ENCODE measurements at regions not wholly inside any gene's neighbourhood (a gene's known extent, or its start where the extent isn't known, plus 50 kb on each side); places are given as distances from the start of the nearest gene placed in this dataset.

DNA sequence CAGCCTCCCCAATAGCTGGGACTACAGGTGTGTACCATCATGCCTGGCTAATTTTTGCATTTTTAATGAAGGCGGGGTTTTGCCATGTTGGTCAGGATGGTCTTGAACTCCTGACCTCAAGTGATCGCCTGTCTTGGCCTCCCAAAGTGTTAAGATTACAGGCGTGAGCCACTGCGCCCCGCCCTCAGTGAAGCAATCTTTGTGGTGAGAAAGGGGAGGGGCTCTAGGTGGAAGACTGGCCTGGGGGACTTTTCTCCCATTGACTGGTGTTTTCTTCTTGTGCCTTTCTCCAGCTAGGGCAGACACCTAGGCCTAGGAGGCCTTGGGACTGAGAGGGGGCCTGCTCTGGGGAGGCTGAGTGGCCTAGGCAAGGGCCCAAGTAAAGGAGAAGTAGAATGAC is 84.1 kb downstream of the DNAAF9 start:
- TF ChIP-seq, protein P1, sequence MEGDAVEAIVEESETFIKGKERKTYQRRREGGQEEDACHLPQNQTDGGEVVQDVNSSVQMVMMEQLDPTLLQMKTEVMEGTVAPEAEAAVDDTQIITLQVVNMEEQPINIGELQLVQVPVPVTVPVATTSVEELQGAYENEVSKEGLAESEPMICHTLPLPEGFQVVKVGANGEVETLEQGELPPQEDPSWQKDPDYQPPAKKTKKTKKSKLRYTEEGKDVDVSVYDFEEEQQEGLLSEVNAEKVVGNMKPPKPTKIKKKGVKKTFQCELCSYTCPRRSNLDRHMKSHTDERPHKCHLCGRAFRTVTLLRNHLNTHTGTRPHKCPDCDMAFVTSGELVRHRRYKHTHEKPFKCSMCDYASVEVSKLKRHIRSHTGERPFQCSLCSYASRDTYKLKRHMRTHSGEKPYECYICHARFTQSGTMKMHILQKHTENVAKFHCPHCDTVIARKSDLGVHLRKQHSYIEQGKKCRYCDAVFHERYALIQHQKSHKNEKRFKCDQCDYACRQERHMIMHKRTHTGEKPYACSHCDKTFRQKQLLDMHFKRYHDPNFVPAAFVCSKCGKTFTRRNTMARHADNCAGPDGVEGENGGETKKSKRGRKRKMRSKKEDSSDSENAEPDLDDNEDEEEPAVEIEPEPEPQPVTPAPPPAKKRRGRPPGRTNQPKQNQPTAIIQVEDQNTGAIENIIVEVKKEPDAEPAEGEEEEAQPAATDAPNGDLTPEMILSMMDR (IDR thresholded peaks at IDR 0.05; ENCODE audit: poor library complexity), result no peak
- TF ChIP-seq EZH2phosphoT487 (IDR thresholded peaks at IDR 0.05; ENCODE audit: low read depth, severe bottlenecking, unreplicated experiment), result no peak
